ENCODE measurements at regions not wholly inside any gene's neighbourhood (a gene's known extent, or its start where the extent isn't known, plus 50 kb on each side); places are given as distances from the start of the nearest gene placed in this dataset.

DNA sequence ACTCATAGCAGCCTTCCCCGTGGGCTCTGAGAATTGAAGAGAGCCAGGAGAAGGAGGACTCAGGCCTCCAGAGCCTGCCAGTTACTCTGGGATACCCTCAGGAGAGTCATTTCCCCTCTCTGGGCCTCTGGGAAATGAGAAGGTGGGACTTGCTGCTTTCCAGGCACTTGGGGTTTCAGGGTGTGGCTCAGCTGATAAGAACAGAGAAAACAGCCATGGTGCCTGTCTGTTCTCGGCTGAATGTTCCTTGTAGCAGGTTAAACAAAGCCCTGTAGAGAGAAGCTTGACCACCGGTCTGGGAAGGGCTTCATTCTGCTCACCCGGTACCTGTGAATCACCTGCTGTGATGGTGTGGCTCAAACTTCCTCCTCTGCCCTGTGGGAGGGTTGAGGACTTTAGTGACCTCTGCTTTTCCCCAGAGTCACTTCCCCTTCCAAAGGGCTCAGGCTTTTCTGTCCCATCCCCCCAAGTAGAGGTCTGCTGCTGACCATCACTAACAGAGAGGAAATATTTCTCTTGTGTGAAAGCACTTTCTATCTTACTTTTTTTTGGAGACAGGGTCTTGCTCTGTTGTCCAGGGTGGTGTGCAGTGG lies 212.4 kb upstream of the GALNT17 start:
- no peak for DNase-seq
- intact Hi-C loops (cut with DNase I; ENCODE audit: low total_unique reads), result no loop called here
- Histone ChIP-seq H3K4me1 (peaks cover 5% of the 10 kb centered on the region), H3K9me3 (no peaks in the 10 kb centered on the region), H3K27me3 (no peaks in the 10 kb centered on the region), H3K4me3 (no peak overlapping the region), H3K36me3 (ENCODE audit: low read depth, missing control alignments) (no peaks in the 10 kb centered on the region), H3K27ac (no peak overlapping the region)
- WGBS, 2 donors, result 55 to 73% methylated on average over 4 of the region's 4 CpGs
- TF ChIP-seq POLR2A (IDR thresholded peaks at IDR 0.05), result no peak
- TF ChIP-seq, protein P1, sequence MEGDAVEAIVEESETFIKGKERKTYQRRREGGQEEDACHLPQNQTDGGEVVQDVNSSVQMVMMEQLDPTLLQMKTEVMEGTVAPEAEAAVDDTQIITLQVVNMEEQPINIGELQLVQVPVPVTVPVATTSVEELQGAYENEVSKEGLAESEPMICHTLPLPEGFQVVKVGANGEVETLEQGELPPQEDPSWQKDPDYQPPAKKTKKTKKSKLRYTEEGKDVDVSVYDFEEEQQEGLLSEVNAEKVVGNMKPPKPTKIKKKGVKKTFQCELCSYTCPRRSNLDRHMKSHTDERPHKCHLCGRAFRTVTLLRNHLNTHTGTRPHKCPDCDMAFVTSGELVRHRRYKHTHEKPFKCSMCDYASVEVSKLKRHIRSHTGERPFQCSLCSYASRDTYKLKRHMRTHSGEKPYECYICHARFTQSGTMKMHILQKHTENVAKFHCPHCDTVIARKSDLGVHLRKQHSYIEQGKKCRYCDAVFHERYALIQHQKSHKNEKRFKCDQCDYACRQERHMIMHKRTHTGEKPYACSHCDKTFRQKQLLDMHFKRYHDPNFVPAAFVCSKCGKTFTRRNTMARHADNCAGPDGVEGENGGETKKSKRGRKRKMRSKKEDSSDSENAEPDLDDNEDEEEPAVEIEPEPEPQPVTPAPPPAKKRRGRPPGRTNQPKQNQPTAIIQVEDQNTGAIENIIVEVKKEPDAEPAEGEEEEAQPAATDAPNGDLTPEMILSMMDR (IDR thresholded peaks at IDR 0.05), result no peak

DNA sequence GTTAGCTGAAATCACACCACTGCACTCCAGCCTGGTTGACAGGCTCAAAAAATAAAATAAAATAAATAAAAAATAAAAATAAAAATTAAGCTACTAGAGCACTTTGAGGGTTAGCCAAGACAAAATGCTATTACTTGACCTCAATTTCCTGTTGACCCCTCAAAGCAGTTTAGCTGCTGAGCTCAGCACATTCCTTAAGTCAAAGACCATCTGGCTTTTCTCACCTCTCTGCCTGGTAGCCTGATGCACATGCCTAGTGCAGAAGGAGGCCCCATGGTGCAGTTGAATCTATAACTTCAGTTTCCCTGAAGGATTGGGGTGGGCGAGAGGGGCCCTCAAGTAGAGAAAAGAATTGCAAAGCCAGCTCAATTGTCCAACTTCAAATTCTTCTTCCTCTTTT lies 211.1 kb upstream of the GALNT17 start:
- no peaks in the 10 kb centered on the region for H3K27me3 ChIP-seq
- TF ChIP-seq, protein P1 (IDR thresholded peaks at IDR 0.05), result no peak
- no peak for TF ChIP-seq POLR2A (IDR thresholded peaks at IDR 0.05)
- 85 to 87% methylated on average over 1 of the region's 1 CpG for WGBS, 2 donors
- H3K4me3 ChIP-seq, result no peak overlapping the region
- no peak for DNase-seq
- peaks cover 5% of the 10 kb centered on the region for H3K4me1 ChIP-seq
- no peaks in the 10 kb centered on the region for H3K36me3 ChIP-seq (ENCODE audit: low read depth, missing control alignments)
- intact Hi-C loops (cut with DNase I; ENCODE audit: low total_unique reads), result no loop called here
- no peaks in the 10 kb centered on the region for H3K9me3 ChIP-seq
- H3K27ac ChIP-seq, result no peak overlapping the region

DNA sequence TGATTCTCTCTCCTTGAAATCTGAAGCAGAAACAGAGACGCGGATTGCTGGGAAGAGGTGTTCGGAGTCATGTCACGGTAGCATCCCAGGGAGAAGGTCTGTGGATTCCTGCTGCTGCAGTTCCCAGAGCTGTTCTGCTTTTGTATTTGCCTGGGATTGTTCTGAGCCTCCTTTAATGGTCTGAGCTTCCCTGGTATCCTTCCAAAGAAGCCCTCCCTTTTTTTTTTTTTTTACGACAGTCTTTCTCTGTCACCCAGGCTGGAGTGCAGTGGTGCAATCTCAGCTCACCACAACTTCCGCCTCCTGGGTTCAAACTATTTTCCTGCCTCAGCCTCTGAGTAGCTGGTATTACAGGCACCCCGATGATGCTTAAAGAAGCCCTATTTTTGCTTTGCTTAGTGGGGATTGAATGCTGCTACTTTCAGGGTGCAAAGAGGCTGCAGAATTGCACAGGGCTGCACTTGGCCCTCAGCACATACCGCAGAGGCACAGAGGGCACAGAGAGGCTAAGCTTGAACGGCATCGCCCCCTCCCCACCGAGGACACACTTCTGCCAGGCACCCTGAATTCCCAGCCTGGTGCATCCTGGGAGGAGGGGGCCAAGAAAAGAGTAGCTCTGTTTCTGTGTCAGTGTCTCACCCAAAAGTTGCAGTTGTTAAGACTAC lies 208.6 kb upstream of the GALNT17 start:
- Histone ChIP-seq H3K27me3 (no peaks in the 10 kb centered on the region), H3K9me3 (no peaks in the 10 kb centered on the region), H3K4me3 (no peak overlapping the region), H3K4me1 (peaks cover 5% of the 10 kb centered on the region), H3K36me3 (ENCODE audit: low read depth, missing control alignments) (no peaks in the 10 kb centered on the region), H3K27ac (no peak overlapping the region)
- intact Hi-C loops (cut with DNase I; ENCODE audit: low total_unique reads), result no loop called here
- no peak for DNase-seq
- 75 to 77% methylated on average over 11 of the region's 11 CpGs for WGBS, 2 donors
- TF ChIP-seq, protein P1 (IDR thresholded peaks at IDR 0.05), result no peak
- TF ChIP-seq POLR2A (IDR thresholded peaks at IDR 0.05), result no peak

DNA sequence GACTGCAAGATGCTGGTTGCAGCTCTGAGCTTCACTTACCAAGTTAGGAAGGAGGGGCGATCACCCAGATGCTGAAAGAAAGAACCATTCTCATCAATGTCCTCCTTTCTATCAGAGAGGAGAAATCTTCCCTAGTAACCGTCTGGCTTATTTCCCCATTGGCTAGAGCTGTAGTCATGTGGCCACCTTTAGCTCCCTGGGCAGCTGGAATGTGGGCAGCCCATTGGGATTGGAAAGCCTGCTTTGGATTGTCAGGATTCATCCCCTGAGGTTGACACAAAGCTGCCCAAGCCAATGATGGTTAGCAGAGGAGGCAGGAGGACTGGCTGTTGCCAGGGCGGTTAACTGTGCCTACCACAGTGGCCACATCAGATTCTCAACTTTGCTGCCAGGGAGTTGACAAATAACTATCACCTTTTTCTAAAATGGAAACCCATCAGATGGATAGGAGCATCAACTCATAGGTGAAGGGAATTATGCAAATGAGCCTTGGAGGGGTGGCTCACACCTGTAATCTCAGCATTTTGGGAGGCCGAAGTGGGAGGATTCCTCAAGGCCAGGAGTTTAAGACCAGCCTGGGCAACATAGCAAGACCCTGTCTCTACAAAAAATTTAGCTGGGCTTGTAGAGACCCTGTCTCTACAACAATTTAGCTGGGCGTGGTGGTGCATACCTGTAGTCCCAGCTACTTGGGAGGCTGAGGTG lies 206.4 kb upstream of the GALNT17 start:
- whole genome bisulfite sequencing, 2 donors, result 83 to 91% methylated on average over 4 to 5 of the region's 5 CpGs
- H3K27ac ChIP-seq, result no peak overlapping the region
- H3K36me3 ChIP-seq (ENCODE audit: low read depth, missing control alignments), result no peaks in the 10 kb centered on the region
- no peak for DNase-seq
- no peaks in the 10 kb centered on the region for H3K4me1 ChIP-seq
- TF ChIP-seq POLR2A (IDR thresholded peaks at IDR 0.05), result no peak
- TF ChIP-seq, protein P1 (IDR thresholded peaks at IDR 0.05), result no peak
- H3K27me3 ChIP-seq, result no peaks in the 10 kb centered on the region
- H3K4me3 ChIP-seq, result no peak overlapping the region
- intact Hi-C loops (cut with DNase I; ENCODE audit: low total_unique reads), result no loop called here
- no peaks in the 10 kb centered on the region for H3K9me3 ChIP-seq
